PFSK-1 (cell line): ENCODE measurements at regions not wholly inside any gene's neighbourhood (a gene's known extent, or its start where the extent isn't known, plus 50 kb on each side); places are given as distances from the start of the nearest gene placed in this dataset.

ENCODE experiments used
- FOXP2 ChIP-seq: optimal IDR thresholded peaks from 2 replicates; pipeline ENCODE3; 2011; ENCODE audit warnings: borderline replicate concordance, control low read depth, inconsistent platforms; ENCODE audit not compliant: insufficient read depth; ENCODE audit errors: extremely low read length, extremely low read depth
- POLR2AphosphoS5 ChIP-seq: IDR thresholded peaks from 2 replicates; pipeline ENCODE4 v1.6.1; 2012; ENCODE audit warnings: low read depth, mild to moderate bottlenecking, control low read depth, low read length, moderate library complexity
- SIN3A ChIP-seq: IDR thresholded peaks from 2 replicates; pipeline ENCODE4 v1.6.1; 2012; ENCODE audit warnings: mild to moderate bottlenecking, low read length, moderate library complexity, borderline replicate concordance; ENCODE audit not compliant: insufficient read depth

- no peak for TF ChIP-seq POLR2AphosphoS5
- TF ChIP-seq FOXP2: no peak
- TF ChIP-seq SIN3A: no peak
Measured at GRCh38 chr1:187413405-187414169, 584.8 kb downstream of the PLA2G4A start.
